H1 (cell line): ENCODE measurements at regions not wholly inside any gene's neighbourhood (a gene's known extent, or its start where the extent isn't known, plus 50 kb on each side); places are given as distances from the start of the nearest gene placed in this dataset.

Source experiments
- CTCF ChIA-PET: fragments of 300-600 bp; sonication (Branson Sonifier 250); formaldehyde crosslinking; loops from one replicate; lab custom pipeline; 2021; ENCODE audit not compliant: partially characterized antibody; lab: Charles Lee
- POLR2A ChIA-PET: fragments of 300-600 bp; sonication (Branson Sonifier 250); formaldehyde crosslinking; loops from one replicate; lab custom pipeline; 2021; ENCODE audit warnings: inconsistent platforms; ENCODE audit not compliant: partially characterized antibody; lab: Charles Lee
- DNase-seq, 2 experiments: peaks; one replicate each; pipeline versions ENCODE4 v3.0.0 to v3.0.0-alpha.2; 2010 to 2022; ENCODE audit warnings: low spot score in 2 of 2, low read depth in 1 of 2, mixed read lengths in 1 of 2
- FAIRE-seq: peaks from 2 replicates; lab custom pipeline; 2011; peaks lifted over from hg19 to GRCh38; lab: Jason Lieb, UNC
- H2AFZ ChIP-seq: 2 replicates; pipeline ENCODE4 v1.8.1; 2012; ENCODE audit warnings: low read length, inconsistent platforms
- H2AK5ac ChIP-seq: 2 replicates; pipeline ENCODE4 v1.6.1; 2013; ENCODE audit warnings: low read depth, low read length
- H2BK120ac ChIP-seq: replicated peaks from 2 replicates; pipeline ENCODE3; 2013; ENCODE audit warnings: low read depth, low read length, inconsistent platforms
- H2BK12ac ChIP-seq: 2 replicates; pipeline ENCODE4 v1.6.1; 2013; ENCODE audit warnings: low read depth, low read length
- H2BK15ac ChIP-seq: 2 replicates; pipeline ENCODE4 v1.6.1; 2013; ENCODE audit warnings: low read length
- H2BK20ac ChIP-seq: 2 replicates; pipeline ENCODE4 v1.6.1; 2013; ENCODE audit warnings: low read length
- H2BK5ac ChIP-seq: 2 replicates; pipeline ENCODE4 v1.6.1; 2013; ENCODE audit warnings: low read depth, low read length
- H3K14ac ChIP-seq: 2 replicates; pipeline ENCODE4 v1.6.1; 2013; ENCODE audit warnings: inconsistent platforms; ENCODE audit not compliant: insufficient read length
- H3K18ac ChIP-seq: 2 replicates; pipeline ENCODE4 v1.6.1; 2013; ENCODE audit warnings: low read length; ENCODE audit errors: extremely low read depth
- H3K23ac ChIP-seq: 2 replicates; pipeline ENCODE4 v1.6.1; 2013; ENCODE audit warnings: inconsistent platforms; ENCODE audit not compliant: insufficient read length
- H3K23me2 ChIP-seq: 2 replicates; pipeline ENCODE4 v1.6.1; 2013; ENCODE audit warnings: low read depth, low read length
- H3K27ac ChIP-seq: 2 replicates; pipeline ENCODE4 v1.6.1; 2011; ENCODE audit warnings: low read depth, low read length, inconsistent platforms
- H3K27me3 ChIP-seq, 4 experiments: replicated peaks in 1 of 4; 1 replicate in 1 of 4; 2 replicates in 3 of 4; pipeline versions ENCODE4 v1.6.1 to v1.8.1; 2011 to 2013; ENCODE audit warnings: low read length in 3 of 4, mild to moderate bottlenecking in 3 of 4, inconsistent platforms in 2 of 4, mixed read lengths in 2 of 4, moderate library complexity in 1 of 4; ENCODE audit not compliant: control insufficient read depth in 3 of 4, insufficient read depth in 3 of 4; ENCODE audit errors: extremely low read depth in 1 of 4
- H3K36me3 ChIP-seq, 4 experiments: 2 replicates each; pipeline versions ENCODE4 v1.6.1 to v1.8.1; 2011 to 2013; ENCODE audit warnings: mild to moderate bottlenecking in 4 of 4, low read length in 3 of 4, moderate library complexity in 2 of 4, control low read depth in 1 of 4, inconsistent platforms in 1 of 4; ENCODE audit not compliant: insufficient read depth in 4 of 4, control insufficient read depth in 2 of 4
- H3K4ac ChIP-seq: replicated peaks from 2 replicates; pipeline ENCODE3; 2013; ENCODE audit warnings: low read length, low read depth, mixed read lengths, inconsistent platforms; ENCODE audit not compliant: insufficient read length
- H3K4me1 ChIP-seq, 4 experiments: replicated peaks in 1 of 4; 1 replicate in 1 of 4; 2 replicates in 3 of 4; pipeline versions ENCODE4 v1.6.1 to v1.8.1; 2011 to 2013; ENCODE audit warnings: low read length in 3 of 4, inconsistent platforms in 2 of 4, mixed read lengths in 1 of 4; ENCODE audit not compliant: insufficient read depth in 4 of 4, control insufficient read depth in 3 of 4
- H3K4me2 ChIP-seq, 2 experiments: 2 replicates each; pipeline versions ENCODE4 v1.6.1 to v1.8.1; 2011 to 2013; ENCODE audit warnings: low read depth in 2 of 2, low read length in 2 of 2, control low read depth in 1 of 2, inconsistent platforms in 1 of 2, mild to moderate bottlenecking in 1 of 2; ENCODE audit not compliant: insufficient read depth in 1 of 2
- H3K4me3 ChIP-seq, 4 experiments: fragments of 200-600, 300-600 bp in 1 of 4; sonication (generic), shearing (Covaris generic), sonication (Bioruptor Twin) in 1 of 4; 2 replicates each; pipeline versions ENCODE4 v1.5.1 to v1.8.1; 2011 to 2016; ENCODE audit warnings: low read length in 4 of 4, low read depth in 3 of 4, control low read depth in 2 of 4, inconsistent platforms in 2 of 4, mild to moderate bottlenecking in 2 of 4, mixed read lengths in 1 of 4, moderate library complexity in 1 of 4; ENCODE audit not compliant: insufficient read depth in 2 of 4; ENCODE audit errors: extremely low read depth in 1 of 4
- H3K56ac ChIP-seq: replicated peaks from 2 replicates; pipeline ENCODE3; 2013; ENCODE audit warnings: low read depth, mild to moderate bottlenecking, mixed read lengths, low read length, inconsistent platforms; ENCODE audit not compliant: insufficient read length
- H3K79me1 ChIP-seq: 2 replicates; pipeline ENCODE4 v1.6.1; 2013; ENCODE audit warnings: low read depth, low read length, control low read depth
- H3K79me2 ChIP-seq, 2 experiments: 2 replicates each; pipeline versions ENCODE4 v1.6.1 to v1.8.1; 2012 to 2013; ENCODE audit warnings: low read length in 2 of 2, mild to moderate bottlenecking in 2 of 2, inconsistent platforms in 1 of 2; ENCODE audit not compliant: insufficient read depth in 2 of 2, control insufficient read depth in 1 of 2
- H3K9ac ChIP-seq, 4 experiments: replicated peaks in 1 of 4; 1 replicate in 1 of 4; 2 replicates in 3 of 4; pipeline versions ENCODE4 v1.6.1 to v1.8.1; 2011 to 2013; ENCODE audit warnings: low read depth in 3 of 4, low read length in 3 of 4, control low read depth in 2 of 4, mild to moderate bottlenecking in 2 of 4, moderate library complexity in 2 of 4, inconsistent platforms in 1 of 4; ENCODE audit errors: extremely low read depth in 1 of 4
- H3K9me3 ChIP-seq, 2 experiments: 2 replicates each; pipeline versions ENCODE4 v1.6.1 to v1.8.1; 2012 to 2013; ENCODE audit warnings: mild to moderate bottlenecking in 2 of 2, moderate library complexity in 2 of 2, control low read depth in 1 of 2, inconsistent platforms in 1 of 2, low read depth in 1 of 2, low read length in 1 of 2, mixed read lengths in 1 of 2; ENCODE audit not compliant: insufficient read depth in 2 of 2
- H4K20me1 ChIP-seq, 2 experiments: replicated peaks in 1 of 2; 2 replicates each; pipeline versions ENCODE3 to v1.8.1; 2011 to 2013; ENCODE audit warnings: inconsistent platforms in 2 of 2, low read length in 2 of 2, mild to moderate bottlenecking in 1 of 2; ENCODE audit not compliant: insufficient read depth in 2 of 2, control insufficient read depth in 1 of 2
- H4K5ac ChIP-seq: 2 replicates; pipeline ENCODE4 v1.6.1; 2013; ENCODE audit warnings: low read length, low read depth, mixed read lengths, inconsistent platforms; ENCODE audit not compliant: insufficient read length
- H4K8ac ChIP-seq: 2 replicates; pipeline ENCODE4 v1.8.0; 2013; ENCODE audit warnings: mild to moderate bottlenecking, moderate library complexity, low read length, inconsistent platforms; ENCODE audit not compliant: insufficient read depth; ENCODE audit errors: extremely low read depth
- H4K91ac ChIP-seq: replicated peaks from 2 replicates; pipeline ENCODE3; 2013; ENCODE audit warnings: low read length, mixed read lengths, inconsistent platforms; ENCODE audit not compliant: insufficient read length
- EZH2 ChIP-seq: fragments of 200-600 bp; sonication (generic); IDR thresholded peaks from 2 replicates; pipeline ENCODE4 v1.7.1; 2012; ENCODE audit warnings: low read depth, mild to moderate bottlenecking, moderate library complexity, low read length, inconsistent platforms; ENCODE audit not compliant: severe bottlenecking
- SIRT6 ChIP-seq: IDR thresholded peaks from one replicate; pipeline ENCODE4 v1.7.1; 2012; ENCODE audit warnings: low read length, inconsistent platforms
- SIX5 ChIP-seq: IDR thresholded peaks from 2 replicates; pipeline ENCODE4 v1.6.1; 2011; ENCODE audit warnings: mild to moderate bottlenecking, low read depth, low read length
- TCF12 ChIP-seq: IDR thresholded peaks from 2 replicates; pipeline ENCODE4 v1.6.1; 2011; ENCODE audit warnings: low read depth, mild to moderate bottlenecking, low read length
- WGBS, 2 experiments: shearing (Covaris generic) in 1 of 2; methylation state at CpG; one replicate each; pipeline versions ENCODE4 v1.1.6 to v1.1.7; 2013 to 2015; ENCODE audit warnings: low lambda C conversion rate in 2 of 2, mixed read lengths in 2 of 2, inconsistent platforms in 1 of 2, low coverage in 1 of 2, missing lambda C conversion rate in 1 of 2; ENCODE audit not compliant: insufficient replicate concordance in 2 of 2, insufficient coverage in 1 of 2, insufficient read length in 1 of 2; ENCODE audit errors: extremely low coverage in 1 of 2, missing lambda C conversion rate in 1 of 2; 5-methylcytosine and 5-hydroxymethylcytosine counted together

DNA sequence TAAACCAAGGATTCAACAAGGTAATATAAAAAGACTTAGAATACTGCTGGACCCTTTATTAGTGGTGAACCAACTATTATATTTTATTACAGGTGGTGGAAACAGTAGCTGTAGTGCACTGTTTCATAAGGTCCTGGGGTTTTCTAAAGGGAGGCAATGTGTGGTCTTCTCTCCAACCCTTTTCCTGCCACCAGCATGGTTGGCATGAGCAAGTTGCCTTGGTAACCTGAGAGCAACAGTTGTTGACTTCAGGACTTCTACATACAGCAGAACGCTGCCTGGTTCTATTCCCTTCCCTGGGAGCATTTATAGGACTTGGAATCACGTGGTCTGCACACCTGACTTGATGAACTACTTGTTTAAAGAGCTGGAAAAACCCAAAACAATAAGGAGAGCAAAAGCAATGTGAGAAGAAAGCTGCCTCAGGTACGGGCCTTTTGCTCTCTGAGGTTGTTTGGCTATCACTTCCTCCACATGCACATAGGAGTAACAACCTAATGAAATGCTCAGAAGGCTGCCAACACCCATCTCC, 81.1 kb upstream of the RAI14 start:
- H3K4me1 ChIP-seq: peaks cover 0 to 3% (median 0%) of the 10 kb centered on the region in 4 experiments; a peak in 3 of 7 replicates

More for the DNA sequence above, 81.1 kb upstream of the RAI14 start:
- H4K20me1 ChIP-seq: no peaks in the 10 kb centered on the region
- no peak overlapping the region for H3K18ac ChIP-seq
- H2BK5ac ChIP-seq: no peak overlapping the region
- no peak overlapping the region for H4K91ac ChIP-seq
- no peak overlapping the region for H3K56ac ChIP-seq
- no peak overlapping the region for H3K23ac ChIP-seq
- no peaks in the 10 kb centered on the region for H3K79me1 ChIP-seq
- H4K5ac ChIP-seq: no peak overlapping the region
- no peak overlapping the region for H3K4me3 ChIP-seq
- no peaks in the 10 kb centered on the region for H3K79me2 ChIP-seq
- WGBS, 2 experiments: 83% methylated on average over 3 of the region's 3 CpGs; no CpG with 5 or more reads in 1 of the 2 experiments
- no peak overlapping the region for H2BK20ac ChIP-seq
- no peak overlapping the region for H3K14ac ChIP-seq
- no peak for DNase-seq
- no peaks in the 10 kb centered on the region; a peak in 1 of 7 replicates for H3K27me3 ChIP-seq
- H3K4me2 ChIP-seq: no peak overlapping the region
- H3K9ac ChIP-seq: no peak overlapping the region
- no peak overlapping the region for H2AFZ ChIP-seq
- CTCF ChIA-PET: interaction anchor here (1.0 to 1.3 kb wide), 2 partner anchors 9 to 324 kb away, joined by 4 read pairs; no protein-coding TSS in a partner anchor
- no peak for TF ChIP-seq SIX5
- TF ChIP-seq TCF12: no peak
- no peak for TF ChIP-seq SIRT6
- TF ChIP-seq EZH2: no peak
- TF ChIP-seq, all 59 proteins: peak for 0
- H3K36me3 ChIP-seq: no peaks in the 10 kb centered on the region
- no peak overlapping the region for H2BK120ac ChIP-seq
- H2BK15ac ChIP-seq: no peak overlapping the region
- FAIRE-seq: no peak
- H3K4ac ChIP-seq: no peak overlapping the region
- H3K23me2 ChIP-seq: no peaks in the 10 kb centered on the region
- POLR2A ChIA-PET: interaction anchor here (0.6 kb wide), 1 partner anchor 11 kb away, joined by 3 read pairs; no protein-coding TSS in a partner anchor
- H3K9me3 ChIP-seq: no peaks in the 10 kb centered on the region; a peak in 1 of 4 replicates
- no peak overlapping the region for H4K8ac ChIP-seq
- no peak overlapping the region for H2BK12ac ChIP-seq
- no peak overlapping the region for H3K27ac ChIP-seq
- no peak overlapping the region for H2AK5ac ChIP-seq
